Mesenteric fat pad (tissue), 1 donor: ENCODE measurements at regions not wholly inside any gene's neighbourhood (a gene's known extent, or its start where the extent isn't known, plus 50 kb on each side); places are given as distances from the start of the nearest gene placed in this dataset.

ENCODE experiments used
- DNase-seq: peaks from one replicate; pipeline ENCODE4 v3.0.0-alpha.2; 2020; ENCODE audit warnings: low spot score
- donor health status: DM: yes; HTN: yes; CAD: no.

GRCh38 chr2:128736046-128736688, 417.5 kb upstream of the HS6ST1 start:
- no peak for DNase-seq

- peak; percentile 94 for DNase-seq
Observed at GRCh38 chr2:128736689-128737545, 418.2 kb upstream of the HS6ST1 start.

- DNase-seq: no peak
Observed at GRCh38 chr2:128737546-128737826, 418.8 kb upstream of the HS6ST1 start.

- DNase-seq: no peak
Observed at GRCh38 chr2:128738446-128739110, 419.9 kb upstream of the HS6ST1 start.

DNA sequence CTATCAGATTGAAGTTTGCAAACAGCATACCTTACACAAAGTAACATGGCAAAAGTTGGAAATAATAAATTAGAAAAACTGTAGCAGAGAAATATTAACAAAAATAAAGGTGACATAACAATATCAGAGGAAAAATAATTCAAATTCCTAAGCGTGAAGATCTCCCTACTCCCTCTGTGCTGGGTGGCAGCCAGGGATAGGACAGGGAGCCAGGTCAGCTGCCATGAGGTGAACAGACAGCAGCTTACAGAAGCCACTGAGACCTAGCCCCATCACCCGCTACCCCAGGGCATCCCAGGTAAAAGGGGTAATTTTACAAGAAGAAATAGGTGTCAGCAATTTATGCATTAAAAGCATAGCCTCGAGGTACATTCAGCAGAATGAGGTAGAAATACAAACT, 423.8 kb upstream of the HS6ST1 start:
- no peak for DNase-seq

- no peak for DNase-seq
Observed at GRCh38 chr2:128745946-128746345, 427.3 kb upstream of the HS6ST1 start.

DNA sequence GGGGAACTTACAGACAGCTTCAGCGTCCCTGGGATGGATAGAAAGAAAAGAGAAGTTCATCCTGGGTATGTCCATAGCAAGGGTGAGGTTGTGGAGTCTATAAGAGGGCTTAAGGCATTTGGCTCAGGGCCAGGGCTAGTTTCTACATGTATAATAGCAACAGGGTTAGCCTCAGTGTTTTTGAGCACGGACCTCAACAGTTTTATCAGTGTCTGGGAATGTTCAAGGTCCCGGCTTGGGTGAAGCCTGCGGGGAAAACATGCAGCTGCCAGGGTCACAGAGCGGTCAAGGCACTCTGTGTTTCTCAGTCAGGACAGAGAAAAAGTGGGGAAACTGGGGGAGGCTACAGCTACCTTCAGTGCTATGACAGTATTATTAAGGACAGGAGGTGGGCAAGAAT, 427.7 kb upstream of the HS6ST1 start:
- DNase-seq: no peak

GRCh38 chr2:128748336-128748735, 429.7 kb upstream of the HS6ST1 start:
- no peak for DNase-seq

GRCh38 chr2:128748835-128749605, 430.4 kb upstream of the HS6ST1 start:
- no peak for DNase-seq

- DNase-seq: peak; percentile 49
Observed at GRCh38 chr2:128750328-128751165, 431.9 kb upstream of the HS6ST1 start.

- no peak for DNase-seq
Observed at GRCh38 chr2:128751746-128752145, 433.1 kb upstream of the HS6ST1 start.

- DNase-seq: no peak
Observed at GRCh38 chr2:128752691-128753263, 434.1 kb upstream of the HS6ST1 start.

GRCh38 chr2:128753321-128753720, 434.7 kb upstream of the HS6ST1 start:
- no peak for DNase-seq

DNA sequence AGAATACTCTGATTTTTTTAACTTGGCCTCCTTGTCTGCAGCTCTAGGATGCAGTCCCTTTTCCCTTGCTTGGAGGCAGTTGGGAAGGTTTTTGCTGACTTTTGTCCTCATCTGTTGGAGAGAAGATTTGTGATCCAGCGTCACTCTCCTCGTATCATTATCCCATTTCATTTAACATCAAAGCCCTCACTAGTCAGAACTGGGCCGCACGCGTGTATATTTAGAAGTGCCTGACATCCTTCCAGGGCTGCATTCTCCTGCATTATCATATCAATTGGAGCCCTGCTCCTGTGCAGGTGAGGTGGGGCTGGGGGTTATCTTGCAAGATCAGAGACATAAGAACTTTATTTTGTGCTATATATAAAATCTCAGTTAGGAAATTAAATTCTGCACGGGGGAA, 435.1 kb upstream of the HS6ST1 start:
- no peak for DNase-seq

DNA sequence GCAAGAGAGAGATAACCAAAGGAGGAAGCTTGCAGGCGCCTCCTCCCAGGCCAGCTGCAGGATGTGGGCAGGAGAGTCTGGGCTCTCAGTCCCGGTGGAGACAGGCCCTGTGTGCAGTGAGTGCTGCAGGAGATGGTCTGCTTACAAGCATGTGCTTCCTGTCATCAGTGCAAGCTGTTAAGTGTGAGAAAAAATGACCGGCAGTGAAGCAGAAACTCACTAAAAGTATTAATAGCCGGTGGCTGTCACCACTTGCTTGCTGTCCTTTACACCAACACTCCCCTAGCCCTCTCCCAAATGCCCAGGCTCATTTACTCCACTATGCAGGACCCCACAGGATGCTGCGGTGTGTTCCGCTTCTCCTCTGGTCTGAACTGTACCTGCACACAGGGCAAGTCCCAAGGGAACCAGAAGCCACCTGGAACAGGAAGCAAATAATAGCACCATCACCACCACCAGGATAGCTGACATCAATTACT, 435.6 kb upstream of the HS6ST1 start:
- DNase-seq: peak; percentile 41

DNA sequence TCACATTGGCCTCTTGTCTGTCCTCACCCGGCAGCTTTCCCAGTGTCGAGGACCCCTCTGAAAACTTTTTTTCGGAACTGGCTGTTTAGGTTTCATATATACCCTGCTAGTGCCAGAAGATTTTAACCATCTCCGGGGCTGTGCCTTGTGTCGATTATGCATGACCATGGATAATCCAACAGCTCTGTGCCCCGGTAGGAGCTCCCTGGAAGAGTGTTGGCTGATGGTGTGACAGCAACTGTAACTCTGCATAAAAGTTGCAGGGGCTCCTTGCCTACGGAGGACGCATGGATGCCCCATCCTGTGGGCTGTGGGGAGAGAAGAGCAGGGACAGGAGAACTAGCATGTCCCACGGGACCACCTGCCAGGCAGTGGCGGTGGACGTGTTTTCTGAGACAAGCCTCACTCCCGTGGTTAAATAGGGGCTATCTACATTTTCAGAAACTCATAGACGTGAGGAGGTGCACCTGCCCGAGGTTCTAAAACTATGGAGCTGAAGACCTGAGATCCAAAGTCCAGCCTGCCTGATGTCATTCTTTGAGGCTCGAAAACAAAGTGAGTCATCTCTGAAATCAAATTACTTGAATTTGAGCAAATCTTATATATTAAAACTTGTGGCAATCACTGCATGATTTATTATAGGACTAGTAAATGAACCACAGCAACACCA, 437.2 kb upstream of the HS6ST1 start:
- peak; percentile 81 for DNase-seq

GRCh38 chr2:128756365-128756717, 437.7 kb upstream of the HS6ST1 start:
- DNase-seq: peak; percentile 57

- DNase-seq: peak; percentile 83
Observed at GRCh38 chr2:128765811-128766210, 447.1 kb upstream of the HS6ST1 start.

GRCh38 chr2:128768041-128768440, 449.4 kb upstream of the HS6ST1 start:
- DNase-seq: no peak
